Smooth muscle cell (in vitro differentiated cells): ENCODE measurements at regions not wholly inside any gene's neighbourhood (a gene's known extent, or its start where the extent isn't known, plus 50 kb on each side); places are given as distances from the start of the nearest gene placed in this dataset.
A peak's percentile ranks its signal among the peaks of the same experiment; 100 is the strongest.

Source experiments
- DNase-seq: peaks from one replicate; lab custom pipeline; 2025; ENCODE audit not compliant: unreplicated experiment; lab: John Stamatoyannopoulos, UW
- H2AFZ ChIP-seq: fragments of 200-600 bp; sonication (generic); 2 replicates; pipeline ENCODE4 v1.6.0; 2016; ENCODE audit warnings: antibody characterized with exemption, low read depth, mild to moderate bottlenecking
- H3F3A ChIP-seq: fragments of 200-600 bp; sonication (generic); 2 replicates; pipeline ENCODE4 v1.6.0; 2017; ENCODE audit warnings: antibody characterized with exemption, low read depth
- H3K27ac ChIP-seq: fragments of 200-600 bp; sonication (generic); 2 replicates; pipeline ENCODE4 v1.5.1; 2016; ENCODE audit warnings: low read depth, mild to moderate bottlenecking
- H3K27me3 ChIP-seq: fragments of 200-600 bp; sonication (generic); 2 replicates; pipeline ENCODE4 v1.6.1; 2016; ENCODE audit warnings: low read depth, mild to moderate bottlenecking
- H3K36me3 ChIP-seq: fragments of 200-600 bp; sonication (generic); 2 replicates; pipeline ENCODE4 v1.5.1; 2016; ENCODE audit warnings: low read depth
- H3K4me1 ChIP-seq: fragments of 200-600 bp; sonication (generic); 2 replicates; pipeline ENCODE4 v1.5.1; 2016; ENCODE audit warnings: low read depth
- H3K4me2 ChIP-seq: fragments of 200-600 bp; sonication (generic); 2 replicates; pipeline ENCODE4 v1.6.0; 2016; ENCODE audit warnings: mild to moderate bottlenecking
- H3K4me3 ChIP-seq: fragments of 200-600 bp; sonication (generic); 2 replicates; pipeline ENCODE4 v1.5.1; 2016; ENCODE audit warnings: mild to moderate bottlenecking
- H3K79me2 ChIP-seq: fragments of 200-600 bp; sonication (generic); 2 replicates; pipeline ENCODE4 v1.6.0; 2016; ENCODE audit warnings: low read depth, mild to moderate bottlenecking
- H3K9ac ChIP-seq: fragments of 200-600 bp; sonication (generic); 2 replicates; pipeline ENCODE4 v1.6.0; 2016; ENCODE audit warnings: low read depth
- H3K9me3 ChIP-seq: fragments of 200-600 bp; sonication (generic); replicated peaks from 2 replicates; pipeline ENCODE4 v1.5.1; 2016; ENCODE audit warnings: low read depth
- H4K20me1 ChIP-seq: fragments of 200-600 bp; sonication (generic); 2 replicates; pipeline ENCODE4 v1.6.0; 2016; ENCODE audit warnings: low read depth
- WGBS: methylation state at CpG from one replicate; pipeline ENCODE4 v1.1.7; 2016; ENCODE audit warnings: low lambda C conversion rate; 5-methylcytosine and 5-hydroxymethylcytosine counted together
- TF ChIP-seq, protein P1 (sequence below): fragments of 200-600 bp; sonication (generic); IDR thresholded peaks from 2 replicates; pipeline ENCODE4 v1.5.1; 2017; ENCODE audit warnings: borderline replicate concordance, mild to moderate bottlenecking, antibody characterized with exemption; ENCODE audit not compliant: insufficient read depth, poor library complexity, severe bottlenecking

GRCh38 chr5:4511996-4512656 is 628.0 kb upstream of the ADAMTS16 start:
- no peak overlapping the region for H3K9ac ChIP-seq
- H3K4me2 ChIP-seq: no peak overlapping the region
- no peaks in the 10 kb centered on the region for H3K4me1 ChIP-seq
- no peak for DNase-seq
- no peaks in the 10 kb centered on the region for H3K79me2 ChIP-seq
- H3F3A ChIP-seq: no peaks in the 10 kb centered on the region
- H3K27me3 ChIP-seq: peaks cover 6% of the 10 kb centered on the region
- H3K4me3 ChIP-seq: no peak overlapping the region
- WGBS: 56% methylated on average over 31 of the region's 31 CpGs
- H3K27ac ChIP-seq: no peak overlapping the region
- TF ChIP-seq, protein P1, sequence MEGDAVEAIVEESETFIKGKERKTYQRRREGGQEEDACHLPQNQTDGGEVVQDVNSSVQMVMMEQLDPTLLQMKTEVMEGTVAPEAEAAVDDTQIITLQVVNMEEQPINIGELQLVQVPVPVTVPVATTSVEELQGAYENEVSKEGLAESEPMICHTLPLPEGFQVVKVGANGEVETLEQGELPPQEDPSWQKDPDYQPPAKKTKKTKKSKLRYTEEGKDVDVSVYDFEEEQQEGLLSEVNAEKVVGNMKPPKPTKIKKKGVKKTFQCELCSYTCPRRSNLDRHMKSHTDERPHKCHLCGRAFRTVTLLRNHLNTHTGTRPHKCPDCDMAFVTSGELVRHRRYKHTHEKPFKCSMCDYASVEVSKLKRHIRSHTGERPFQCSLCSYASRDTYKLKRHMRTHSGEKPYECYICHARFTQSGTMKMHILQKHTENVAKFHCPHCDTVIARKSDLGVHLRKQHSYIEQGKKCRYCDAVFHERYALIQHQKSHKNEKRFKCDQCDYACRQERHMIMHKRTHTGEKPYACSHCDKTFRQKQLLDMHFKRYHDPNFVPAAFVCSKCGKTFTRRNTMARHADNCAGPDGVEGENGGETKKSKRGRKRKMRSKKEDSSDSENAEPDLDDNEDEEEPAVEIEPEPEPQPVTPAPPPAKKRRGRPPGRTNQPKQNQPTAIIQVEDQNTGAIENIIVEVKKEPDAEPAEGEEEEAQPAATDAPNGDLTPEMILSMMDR: peak; percentile 38
- no peak overlapping the region for H2AFZ ChIP-seq
- H3K9me3 ChIP-seq: no peaks in the 10 kb centered on the region
- H4K20me1 ChIP-seq: no peaks in the 10 kb centered on the region
- H3K36me3 ChIP-seq: no peaks in the 10 kb centered on the region

- Histone ChIP-seq H3K79me2 (no peaks in the 10 kb centered on the region), H3F3A (no peaks in the 10 kb centered on the region), H3K36me3 (no peaks in the 10 kb centered on the region), H3K4me3 (no peak overlapping the region), H4K20me1 (no peaks in the 10 kb centered on the region), H2AFZ (no peak overlapping the region), H3K27ac (no peak overlapping the region), H3K27me3 (peaks cover 10% of the 10 kb centered on the region), H3K4me2 (no peak overlapping the region), H3K9ac (no peak overlapping the region), H3K4me1 (no peaks in the 10 kb centered on the region), H3K9me3 (no peaks in the 10 kb centered on the region)
- TF ChIP-seq, protein P1: peak; percentile 2
- DNase-seq: no peak
- WGBS: 77% methylated on average over 4 of the region's 4 CpGs
These were observed 626.7 kb upstream of the ADAMTS16 start for GRCh38 chr5:4513381-4513780.

DNA sequence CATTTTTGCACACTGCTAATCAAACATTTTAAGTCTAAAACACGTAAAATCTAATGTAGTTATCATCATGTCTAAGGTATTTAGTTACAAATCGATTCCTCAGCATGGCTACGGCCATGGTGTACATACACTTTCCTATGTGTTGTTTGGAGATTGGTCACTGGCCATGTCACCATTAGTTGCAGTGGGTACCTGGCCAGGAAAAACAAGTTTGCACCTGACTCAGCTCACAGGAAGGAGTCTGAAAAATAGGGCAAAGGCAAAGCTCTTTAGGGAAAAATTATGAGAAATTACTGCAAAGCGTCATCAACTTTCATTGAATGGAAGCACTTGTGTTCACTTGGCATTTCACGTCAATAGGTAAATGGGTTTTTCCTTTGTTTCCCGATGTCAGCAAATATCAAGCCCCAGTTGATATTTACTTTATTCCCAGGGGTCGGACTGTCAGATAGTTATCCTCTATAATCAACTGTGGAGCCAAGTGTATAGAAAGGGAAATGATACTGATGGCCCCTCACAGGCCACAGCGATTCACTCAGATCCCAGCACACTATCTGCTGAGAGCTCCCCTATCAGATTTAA is 626.0 kb upstream of the ADAMTS16 start:
- Histone ChIP-seq H3K4me3 (no peak overlapping the region), H3K4me1 (no peaks in the 10 kb centered on the region), H3F3A (no peaks in the 10 kb centered on the region), H3K79me2 (no peaks in the 10 kb centered on the region), H4K20me1 (no peaks in the 10 kb centered on the region), H2AFZ (no peak overlapping the region), H3K27ac (no peak overlapping the region), H3K4me2 (no peak overlapping the region), H3K27me3 (peaks cover 10% of the 10 kb centered on the region), H3K9me3 (no peaks in the 10 kb centered on the region), H3K9ac (no peak overlapping the region), H3K36me3 (no peaks in the 10 kb centered on the region)
- TF ChIP-seq, protein P1: no peak
- 91% methylated on average over 8 of the region's 8 CpGs for WGBS
- DNase-seq: no peak
